Gastrocnemius medialis (tissue), 4 donors: ENCODE measurements at regions not wholly inside any gene's neighbourhood (a gene's known extent, or its start where the extent isn't known, plus 50 kb on each side); places are given as distances from the start of the nearest gene placed in this dataset.

Experiments
- CTCF ChIP-seq, 5 experiments: fragments of 450-650 bp in 3 of 5; fragments of 200-600 bp in 2 of 5; sonication (generic) in 2 of 5; IDR thresholded peaks in 4 of 5; conservative IDR thresholded peaks in 1 of 5; 1 replicate in 4 of 5; 2 replicates in 1 of 5; pipeline ENCODE4 v1.5.1; 2016 to 2019; ENCODE audit warnings: antibody characterized with exemption in 5 of 5, mild to moderate bottlenecking in 3 of 5, moderate library complexity in 3 of 5
- POLR2A ChIP-seq, 2 donors: fragments of 450-650 bp; IDR thresholded peaks; one replicate each; pipeline ENCODE4 v1.6.1; 2017; ENCODE audit warnings: antibody characterized with exemption in 2 of 2, mild to moderate bottlenecking in 2 of 2, moderate library complexity in 2 of 2

GRCh38 chr13:95385798-95386197 is 84.5 kb upstream of the ABCC4 start:
- TF ChIP-seq CTCF (IDR thresholded peaks at IDR 0.05 in 4 of 5, conservative IDR thresholded peaks at IDR 0.05 in 1 of 5) (no peak), POLR2A (IDR thresholded peaks at IDR 0.05) (no peak)
